SK-N-SH treated with all-trans-retinoic acid at 6 μM for 48 hours (cell line): ENCODE measurements at regions not wholly inside any gene's neighbourhood (a gene's known extent, or its start where the extent isn't known, plus 50 kb on each side); places are given as distances from the start of the nearest gene placed in this dataset.

Experiments
- ATAC-seq: fragments of 200-7000 bp; cut with Tn5 transposase; 3 replicates; pipeline ENCODE4 v1.9.1; 2020; ENCODE audit warnings: mild to moderate bottlenecking, moderate library complexity
- ARNTL ChIP-seq: fragments of 450-650 bp; formaldehyde crosslinking; IDR thresholded peaks from 2 replicates; pipeline ENCODE4 v1.5.0; 2020; ENCODE audit warnings: low read depth, mild to moderate bottlenecking, moderate library complexity, borderline replicate concordance
- BACH2 ChIP-seq: fragments of 250-450 bp; sonication (Bioruptor Pico); IDR thresholded peaks from 2 replicates; pipeline ENCODE4 v1.9.0; 2021; ENCODE audit warnings: mild to moderate bottlenecking, borderline replicate concordance
- CREB5 ChIP-seq: fragments of 250-450 bp; sonication (Bioruptor Pico); IDR thresholded peaks from 2 replicates; pipeline ENCODE4 v1.5.1; 2020; ENCODE audit warnings: low read depth, mild to moderate bottlenecking, moderate library complexity
- ESRRG ChIP-seq: fragments of 250-450 bp; sonication (Bioruptor Pico); IDR thresholded peaks from 2 replicates; pipeline ENCODE4 v1.6.1; 2021; ENCODE audit warnings: mild to moderate bottlenecking
- GLIS3 ChIP-seq: fragments of 250-450 bp; sonication (Bioruptor Pico); IDR thresholded peaks from 2 replicates; pipeline ENCODE4 v1.5.0; 2020; ENCODE audit warnings: mild to moderate bottlenecking, moderate library complexity
- OSR1 ChIP-seq: fragments of 250-450 bp; sonication (Bioruptor Pico); IDR thresholded peaks from 2 replicates; pipeline ENCODE4 v1.8.0; 2022; ENCODE audit warnings: moderate library complexity, mild to moderate bottlenecking, inconsistent platforms
- PATZ1 ChIP-seq: fragments of 250-450 bp; sonication (Bioruptor Pico); IDR thresholded peaks from 2 replicates; pipeline ENCODE4 v1.8.0; 2020; ENCODE audit warnings: mild to moderate bottlenecking, moderate library complexity, borderline replicate concordance
- POU6F1 ChIP-seq: fragments of 250-450 bp; sonication (Bioruptor Pico); IDR thresholded peaks from 2 replicates; pipeline ENCODE4 v1.8.0; 2021; ENCODE audit warnings: low read depth, mild to moderate bottlenecking, moderate library complexity, borderline replicate concordance
- PPARA ChIP-seq: fragments of 250-450 bp; sonication (Bioruptor Pico); IDR thresholded peaks from 2 replicates; pipeline ENCODE4 v1.5.0; 2020; ENCODE audit warnings: mild to moderate bottlenecking, borderline replicate concordance
- RARB ChIP-seq: fragments of 250-450 bp; sonication (Bioruptor Pico); IDR thresholded peaks from 2 replicates; pipeline ENCODE4 v1.8.0; 2021; ENCODE audit warnings: mild to moderate bottlenecking, moderate library complexity
- TCF4 ChIP-seq: fragments of 250-450 bp; sonication (Bioruptor Pico); IDR thresholded peaks from 2 replicates; pipeline ENCODE4 v1.8.0; 2021; ENCODE audit warnings: mild to moderate bottlenecking, moderate library complexity, borderline replicate concordance
- TOX ChIP-seq: fragments of 250-450 bp; sonication (Bioruptor Pico); IDR thresholded peaks from 2 replicates; pipeline ENCODE4 v1.8.0; 2021; ENCODE audit warnings: mild to moderate bottlenecking, moderate library complexity, borderline replicate concordance
- TSHZ2 ChIP-seq: fragments of 250-450 bp; sonication (Bioruptor Pico); IDR thresholded peaks from 2 replicates; pipeline ENCODE4 v1.5.0; 2020; ENCODE audit warnings: mild to moderate bottlenecking, moderate library complexity
- ZC3H10 ChIP-seq: fragments of 250-450 bp; sonication (Bioruptor Pico); IDR thresholded peaks from 2 replicates; pipeline ENCODE4 v1.5.1; 2021; ENCODE audit warnings: mild to moderate bottlenecking, moderate library complexity
- ZFP30 ChIP-seq: fragments of 450-650 bp; formaldehyde crosslinking; IDR thresholded peaks from 2 replicates; pipeline ENCODE4 v1.5.0; 2022; ENCODE audit warnings: mild to moderate bottlenecking, moderate library complexity
- ZNF565 ChIP-seq: fragments of 450-650 bp; formaldehyde crosslinking; conservative IDR thresholded peaks from 2 replicates; pipeline ENCODE4 v1.5.0; 2020; ENCODE audit warnings: low read depth, mild to moderate bottlenecking, moderate library complexity
- ZNF70 ChIP-seq: fragments of 450-650 bp; formaldehyde crosslinking; IDR thresholded peaks from 2 replicates; pipeline ENCODE4 v1.5.0; 2020; ENCODE audit warnings: mild to moderate bottlenecking, moderate library complexity
- ZNF8 ChIP-seq: fragments of 450-650 bp; formaldehyde crosslinking; IDR thresholded peaks from 2 replicates; pipeline ENCODE4 v1.5.0; 2020; ENCODE audit warnings: mild to moderate bottlenecking, moderate library complexity

GRCh38 chr3:54071601-54072000 lies 50.8 kb upstream of the CACNA2D3 start:
- ATAC-seq = no peak
- TF ChIP-seq RARB (CRISPR knock-in tag) = no peak
- no peak for TF ChIP-seq ZNF565 (CRISPR knock-in tag)
- TF ChIP-seq TSHZ2 (CRISPR knock-in tag) = no peak
- TF ChIP-seq ZNF8 (CRISPR knock-in tag) = no peak
- no peak for TF ChIP-seq TOX (CRISPR knock-in tag)
- TF ChIP-seq TCF4 (CRISPR knock-in tag) = no peak
- TF ChIP-seq ZNF70 = no peak
- no peak for TF ChIP-seq GLIS3 (CRISPR knock-in tag)
- TF ChIP-seq PPARA (CRISPR knock-in tag) = no peak
- TF ChIP-seq, all 23 proteins: peak for 0

- TF ChIP-seq RARB (CRISPR knock-in tag) (no peak), TOX (CRISPR knock-in tag) (no peak), BACH2 (no peak), PATZ1 (CRISPR knock-in tag) (no peak), ZFP30 (CRISPR knock-in tag) (no peak), ZNF565 (CRISPR knock-in tag) (no peak), ARNTL (CRISPR knock-in tag) (no peak), TCF4 (CRISPR knock-in tag) (no peak), ZC3H10 (CRISPR knock-in tag) (no peak), CREB5 (CRISPR knock-in tag) (no peak)
- no peak for ATAC-seq
Measured at GRCh38 chr3:54069961-54070360, 52.4 kb upstream of the CACNA2D3 start.

GRCh38 chr3:54067055-54067698 lies 55.2 kb upstream of the CACNA2D3 start:
- TF ChIP-seq TOX (CRISPR knock-in tag) (no peak), PATZ1 (CRISPR knock-in tag) (no peak), ARNTL (CRISPR knock-in tag) (no peak)
- TF ChIP-seq, all 23 proteins: peak for 0
- ATAC-seq = no peak

- ATAC-seq = no peak
- TF ChIP-seq PPARA (CRISPR knock-in tag) (no peak), OSR1 (CRISPR knock-in tag) (no peak), POU6F1 (CRISPR knock-in tag) (no peak), TSHZ2 (CRISPR knock-in tag) (no peak), ESRRG (no peak), TOX (CRISPR knock-in tag) (no peak), ARNTL (CRISPR knock-in tag) (no peak), ZFP30 (CRISPR knock-in tag) (no peak)
Measured at GRCh38 chr3:54066253-54066652, 56.1 kb upstream of the CACNA2D3 start.
